GM19324 (cell line): ENCODE measurements at regions not wholly inside any gene's neighbourhood (a gene's known extent, or its start where the extent isn't known, plus 50 kb on each side); places are given as distances from the start of the nearest gene placed in this dataset.
"Not testable (repeated sequence)": the region's sequence is repeated elsewhere in the genome, so short reads cannot be mapped to it uniquely, and the experiment has no call there.

Experiments
- ATAC-seq: cut with Tn5 transposase; IDR thresholded peaks from one replicate; pipeline ENCODE4 v1.9.1; 2021; ENCODE audit warnings: mild to moderate bottlenecking, moderate library complexity; ENCODE audit not compliant: unreplicated experiment, low FRiP score

DNA sequence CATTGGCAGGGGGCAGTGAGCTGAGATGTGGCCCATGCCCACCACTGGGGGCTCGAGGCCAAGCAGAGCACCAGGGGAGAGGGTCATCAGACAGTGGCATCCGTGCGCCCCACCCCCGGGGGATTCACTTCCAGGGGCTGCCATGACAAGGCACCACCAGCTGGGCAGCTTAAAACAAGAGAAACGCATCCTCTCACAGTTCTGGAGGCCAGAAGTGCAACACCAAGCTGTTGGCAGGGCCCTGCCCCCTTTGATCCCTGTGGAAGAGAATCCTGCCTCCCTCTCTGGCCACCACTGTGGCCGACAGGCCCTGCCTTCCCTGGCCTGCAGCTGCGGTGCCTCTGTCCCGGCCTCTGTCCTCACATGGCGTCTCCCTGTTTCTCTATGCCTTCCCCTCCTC lies 187.7 kb upstream of the ID2 start:
- ATAC-seq: no peak

DNA sequence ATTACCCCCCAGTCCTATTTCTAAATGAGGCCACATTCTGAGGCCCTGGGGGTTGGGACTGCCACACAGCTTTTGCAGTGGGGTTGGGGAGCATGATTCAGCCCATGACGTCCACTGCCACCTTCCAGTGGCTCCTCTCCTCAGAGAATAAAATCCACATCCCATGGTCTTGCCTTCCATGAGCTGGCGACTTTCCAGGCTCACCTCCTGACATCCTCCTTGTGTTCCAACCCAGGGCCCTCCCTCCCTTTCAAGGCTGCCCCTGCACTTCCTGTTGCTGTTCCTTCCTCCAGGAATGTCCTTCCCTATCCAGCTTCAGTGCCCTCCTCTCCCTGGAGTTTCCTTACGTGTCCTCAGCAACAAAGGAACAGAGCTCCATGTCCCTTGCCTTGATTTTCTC lies 187.3 kb upstream of the ID2 start:
- ATAC-seq: no peak

DNA sequence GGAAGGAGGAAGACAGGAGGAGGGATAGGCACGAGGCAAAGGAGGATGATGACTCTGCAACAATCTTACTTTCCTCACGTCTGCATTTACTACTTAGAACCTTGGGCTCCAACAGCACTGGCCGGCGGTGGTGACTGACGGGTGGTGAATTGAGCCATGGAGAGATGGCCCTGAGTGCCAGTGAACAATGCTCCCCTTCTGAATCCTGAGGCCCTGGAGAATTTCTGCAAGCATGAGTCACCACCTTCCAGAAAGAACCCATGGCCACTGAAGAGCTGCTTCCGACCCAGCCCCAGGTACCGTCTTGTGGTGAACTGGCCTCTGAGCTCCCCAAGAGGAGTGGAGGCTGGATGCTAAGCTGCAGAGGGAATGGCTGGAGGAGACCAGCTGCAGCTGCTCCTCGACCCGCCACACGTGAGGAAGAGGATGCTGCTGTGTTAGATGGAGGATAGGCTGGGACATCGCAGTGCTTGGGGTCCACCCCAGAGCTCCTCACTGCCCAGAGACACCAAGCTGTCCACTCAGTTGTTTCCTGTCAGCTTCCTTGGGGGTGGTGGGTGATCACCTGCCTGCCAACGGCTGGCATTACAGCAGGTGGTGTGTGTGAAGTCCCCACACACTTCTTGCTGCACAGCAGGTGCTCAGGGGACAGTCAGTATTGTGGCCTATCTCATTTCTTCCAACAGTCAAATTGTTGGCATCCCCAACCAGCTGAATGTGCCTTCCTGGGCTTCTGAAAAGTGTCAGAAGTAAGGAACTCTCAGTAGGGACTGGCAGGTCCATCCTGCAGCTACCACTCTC lies 186.5 kb upstream of the ID2 start:
- no peak for ATAC-seq

DNA sequence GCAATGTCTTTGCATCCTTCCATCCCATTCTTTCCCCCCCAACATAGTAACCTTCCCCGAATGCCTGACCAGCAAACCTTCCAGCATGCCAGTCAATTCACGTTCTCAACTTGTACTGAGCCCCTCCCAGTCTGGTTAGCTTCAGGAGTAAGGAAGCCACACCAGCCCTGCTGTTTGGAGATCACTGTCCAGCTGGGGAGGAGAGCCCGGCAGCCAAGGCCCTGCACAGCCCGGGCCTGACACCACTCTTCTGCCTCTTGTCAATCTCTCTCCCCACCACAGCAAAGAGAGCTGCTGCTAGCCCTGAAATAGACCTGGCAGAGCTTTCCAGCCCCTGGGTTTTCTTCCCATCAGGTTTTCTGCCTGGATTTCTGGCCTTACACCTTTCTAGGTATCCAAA lies 185.8 kb upstream of the ID2 start:
- ATAC-seq: no peak

DNA sequence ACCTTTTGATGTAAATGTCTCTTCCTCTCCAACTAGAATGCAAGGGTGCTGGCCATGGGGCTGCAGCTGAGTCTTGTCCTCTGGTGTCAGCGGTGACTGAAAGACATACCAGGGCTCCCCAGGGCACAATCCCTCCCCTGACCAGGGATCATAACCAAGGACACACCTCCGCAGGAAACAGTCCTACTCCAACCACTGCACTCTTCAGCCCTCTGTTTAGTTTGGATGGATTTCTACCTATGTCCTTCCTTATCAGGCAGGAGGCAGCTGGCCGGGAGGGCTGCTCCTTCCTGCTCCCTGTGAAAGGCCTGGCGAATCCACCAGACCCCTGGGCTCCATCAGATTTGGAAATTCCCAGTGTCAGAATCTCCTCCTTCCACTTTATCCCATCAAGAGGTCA lies 185.2 kb upstream of the ID2 start:
- ATAC-seq: no peak

DNA sequence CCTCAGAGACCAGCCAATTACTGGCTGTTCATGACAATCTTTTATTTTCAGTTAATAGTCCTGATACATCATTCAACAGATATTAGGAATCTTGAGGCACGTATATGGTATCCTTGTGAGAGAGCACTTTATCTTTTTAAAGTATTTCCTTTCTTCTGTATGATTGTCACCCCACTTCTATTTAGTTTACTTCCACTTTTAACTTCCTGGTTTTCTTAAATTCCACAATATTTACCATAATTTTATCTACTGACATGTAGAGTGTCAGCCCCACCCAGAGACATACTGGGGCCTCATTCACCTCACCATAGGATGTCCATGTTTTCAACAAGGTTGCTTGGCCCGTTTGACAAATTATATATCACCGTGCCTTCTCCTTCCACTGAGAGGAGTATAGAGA lies 182.9 kb upstream of the ID2 start:
- ATAC-seq: no peak

DNA sequence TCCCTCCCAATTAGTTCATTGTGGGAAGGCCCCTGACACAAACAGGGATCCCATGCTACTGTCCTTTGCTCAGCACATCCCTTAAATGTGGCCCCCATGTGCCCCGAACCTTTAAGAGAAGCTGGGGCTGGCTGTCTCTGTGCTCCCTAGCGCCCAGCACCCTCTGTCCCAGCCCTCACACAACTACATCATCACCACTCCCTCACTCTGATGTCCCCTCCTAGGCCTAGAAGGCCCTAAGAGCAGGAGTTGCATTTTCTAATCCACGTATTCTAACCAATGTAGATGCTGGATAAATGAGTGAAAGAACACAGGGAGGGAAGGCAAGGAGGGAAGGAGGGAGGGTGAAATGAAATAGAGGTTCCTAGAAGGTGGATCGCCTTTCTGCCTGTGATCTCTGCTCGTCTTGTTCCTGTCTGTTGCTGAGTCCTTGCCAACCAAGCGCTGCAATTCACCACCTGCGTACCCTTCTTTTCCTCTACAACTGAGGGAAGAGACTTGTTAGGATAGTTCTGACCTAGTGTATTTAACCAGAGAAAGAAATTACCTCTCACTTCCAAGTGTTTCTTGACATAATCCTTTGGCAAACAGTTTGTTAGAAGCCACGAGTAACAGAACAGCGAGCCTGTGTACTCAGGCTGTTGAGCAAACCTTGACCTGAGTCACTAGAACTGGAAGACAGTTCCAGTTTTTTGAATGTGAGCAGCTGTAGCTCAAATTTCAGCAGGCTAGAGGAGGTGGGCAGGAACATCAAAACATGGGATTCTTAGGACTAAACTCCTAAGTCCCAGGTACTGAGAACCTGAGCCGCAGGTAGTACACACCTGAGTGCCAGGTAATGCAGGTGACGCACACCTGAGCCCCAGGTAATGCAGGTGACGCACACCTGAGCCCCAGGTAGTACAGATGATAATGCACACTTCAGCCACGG lies 181.5 kb upstream of the ID2 start:
- ATAC-seq: no peak

DNA sequence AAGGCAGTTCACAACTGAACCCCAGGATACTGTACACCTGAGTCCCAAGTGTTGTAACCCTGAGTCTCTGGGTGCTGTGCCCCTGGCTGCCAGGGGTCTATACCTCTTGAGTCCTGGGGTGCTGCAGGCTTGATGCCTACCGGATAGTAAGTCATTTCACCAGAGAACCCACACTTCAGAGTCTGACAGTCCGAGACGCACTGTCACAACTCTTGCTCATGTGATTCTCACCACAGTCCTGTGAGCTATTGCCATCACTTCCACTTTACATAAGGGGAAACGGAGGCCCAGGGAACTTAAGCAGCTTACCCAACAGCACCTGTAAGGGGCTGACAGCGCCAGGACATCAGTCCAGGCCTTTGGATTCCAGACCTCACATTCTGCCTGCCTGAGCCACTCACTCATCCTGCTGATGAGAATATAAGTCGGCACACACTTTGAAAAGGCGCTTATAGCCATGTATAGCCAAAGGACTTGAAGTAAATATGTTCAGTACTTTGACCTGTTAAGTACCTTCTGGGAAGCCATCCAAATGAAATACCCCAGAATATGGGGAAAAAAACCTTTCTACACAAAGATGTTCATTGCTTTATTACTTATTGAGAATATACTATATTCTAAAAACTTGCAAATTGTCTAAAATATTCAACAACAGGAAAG lies 180.7 kb upstream of the ID2 start:
- ATAC-seq: no peak

DNA sequence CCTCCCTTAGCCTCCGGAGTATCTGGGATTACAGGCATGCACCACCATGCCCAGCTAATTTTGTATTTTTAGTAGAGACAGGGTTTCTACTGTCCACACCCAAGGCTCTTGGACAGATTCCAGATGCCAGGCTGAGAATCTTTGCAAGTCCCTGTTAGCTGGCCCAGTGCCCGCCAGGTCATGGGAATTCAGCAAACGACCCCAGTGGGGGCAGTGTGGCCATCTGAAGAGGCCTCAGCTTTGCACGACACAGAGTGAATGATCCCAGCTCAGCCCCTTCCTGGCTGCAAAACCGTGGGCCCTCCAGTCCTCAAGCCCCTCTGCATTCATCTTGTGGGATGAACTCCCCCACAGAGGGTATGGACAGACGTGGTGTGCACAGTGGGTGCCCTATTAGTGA lies 179.5 kb upstream of the ID2 start:
- ATAC-seq: no peak

DNA sequence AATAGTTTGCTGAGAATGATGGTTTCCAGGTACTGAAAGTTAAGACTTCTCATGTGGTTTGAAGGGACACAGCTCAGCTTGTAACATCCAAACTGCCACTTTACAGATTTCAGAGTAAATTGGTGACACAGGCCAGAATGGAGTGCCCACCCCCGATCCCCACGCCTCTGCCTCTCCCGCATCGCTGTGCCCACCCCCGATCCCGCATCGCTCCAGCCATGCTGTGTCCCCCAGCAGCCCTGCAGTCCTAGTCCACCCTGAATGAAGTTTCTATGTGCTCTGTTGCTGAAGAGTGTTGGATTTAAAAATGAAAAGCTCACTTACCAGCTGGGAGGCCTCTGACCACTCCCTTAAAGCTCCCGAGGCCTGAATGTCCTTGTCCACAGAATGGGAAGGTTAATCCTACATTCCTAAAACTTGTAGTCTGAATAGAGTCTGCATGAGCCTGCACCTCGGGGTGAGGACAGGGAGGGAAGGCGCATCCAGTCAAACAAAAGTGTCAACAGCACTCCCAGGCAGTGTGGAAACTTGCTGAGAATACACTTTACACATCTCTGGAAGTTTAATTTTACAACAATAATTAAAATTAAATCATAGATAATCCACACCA lies 176.4 kb upstream of the ID2 start:
- no peak for ATAC-seq

DNA sequence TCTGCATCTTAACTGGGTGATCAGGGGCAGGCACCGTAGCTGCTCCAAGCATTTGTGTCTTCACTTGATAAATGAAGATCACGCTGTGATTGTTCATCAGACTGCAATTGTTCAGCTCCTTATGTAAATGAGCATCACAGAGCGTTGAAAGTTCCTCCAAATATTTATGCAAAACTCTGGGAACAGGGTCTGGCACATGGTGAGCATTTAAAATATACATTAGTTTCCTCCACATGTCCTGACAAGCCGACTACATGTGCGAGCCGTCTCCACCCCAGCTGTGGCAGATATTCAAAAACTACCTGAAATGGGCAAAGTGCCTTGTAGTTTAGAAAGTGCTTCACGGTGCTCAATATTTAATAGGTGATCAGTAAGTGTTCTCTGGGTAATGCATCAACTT lies 175.1 kb upstream of the ID2 start:
- no peak for ATAC-seq

DNA sequence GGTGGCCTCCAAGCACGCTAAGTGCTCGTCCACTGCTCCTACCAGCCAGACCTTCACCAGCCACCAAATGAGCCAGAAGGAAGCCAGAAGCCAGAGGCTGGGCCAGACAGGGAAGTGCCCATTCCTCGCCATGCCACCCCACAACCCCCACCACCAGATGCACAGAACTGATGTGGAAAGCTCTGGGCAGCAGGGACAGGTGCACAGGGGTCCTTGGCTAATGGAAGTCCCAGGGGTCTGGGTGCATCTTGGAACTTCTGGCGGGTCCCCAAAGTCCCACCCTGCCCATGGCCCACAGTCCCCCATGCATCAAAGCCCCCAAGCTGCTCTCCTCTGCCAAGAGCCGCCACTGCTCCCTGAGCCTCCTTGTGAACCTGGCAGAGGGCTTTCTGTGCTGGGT lies 173.1 kb upstream of the ID2 start:
- ATAC-seq: no peak

DNA sequence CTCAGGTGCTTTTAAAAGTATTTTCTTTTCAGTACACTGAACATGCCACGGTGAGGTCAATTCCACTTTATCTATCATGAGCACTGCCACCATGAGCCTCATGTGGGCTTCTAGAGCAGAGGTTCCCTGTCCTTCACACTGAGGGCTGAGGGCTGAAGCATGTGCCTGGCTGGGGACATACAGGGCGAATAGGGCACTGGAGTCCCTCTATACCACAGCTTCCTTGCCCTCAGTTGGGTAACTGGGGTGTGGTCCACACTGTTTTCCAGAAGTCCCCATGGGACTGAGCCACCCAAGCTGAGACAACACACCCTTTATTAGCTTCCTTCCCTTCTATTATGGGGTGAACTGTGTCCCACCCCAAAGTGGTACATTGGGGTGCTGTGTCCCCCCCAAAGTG lies 172.2 kb upstream of the ID2 start:
- ATAC-seq: no peak

DNA sequence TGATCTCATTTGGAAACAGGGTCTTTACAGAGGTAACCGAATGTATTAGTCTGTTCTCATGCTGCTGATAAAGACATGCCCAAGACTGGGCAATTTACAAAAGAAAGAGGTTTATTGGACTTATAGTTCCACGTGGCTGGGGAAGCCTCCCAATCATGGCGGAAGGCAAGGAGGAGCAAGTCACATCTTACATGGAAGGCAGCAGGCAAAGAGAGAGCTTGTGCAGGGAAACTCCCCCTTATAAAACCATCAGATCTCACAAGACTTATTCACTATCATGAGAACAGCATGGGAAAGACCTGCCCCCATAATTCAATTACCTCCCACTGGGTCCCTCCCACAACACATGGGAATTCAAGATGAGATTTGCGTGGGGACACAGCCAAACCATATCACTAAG lies 171.8 kb upstream of the ID2 start:
- not testable (repeated sequence) for ATAC-seq

DNA sequence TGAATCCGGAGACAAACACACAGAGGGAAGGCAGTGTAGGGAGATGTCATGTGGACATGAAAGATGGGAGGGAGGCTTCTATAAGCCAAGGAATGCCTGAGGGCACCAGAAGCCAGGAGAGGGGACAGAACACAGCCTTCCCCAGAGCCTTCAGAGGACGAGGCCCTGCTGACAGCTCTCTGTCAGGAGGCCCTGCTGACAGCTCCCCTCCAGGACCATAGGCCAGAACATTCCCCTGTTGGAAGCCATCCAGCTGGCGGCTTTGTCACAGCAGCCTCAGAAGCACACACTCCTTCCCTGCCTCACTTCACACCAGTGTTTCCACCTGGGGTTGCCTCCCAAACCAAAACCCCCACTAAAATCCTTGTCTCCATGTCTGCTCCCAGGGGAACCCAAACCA lies 171.3 kb upstream of the ID2 start:
- ATAC-seq: no peak

DNA sequence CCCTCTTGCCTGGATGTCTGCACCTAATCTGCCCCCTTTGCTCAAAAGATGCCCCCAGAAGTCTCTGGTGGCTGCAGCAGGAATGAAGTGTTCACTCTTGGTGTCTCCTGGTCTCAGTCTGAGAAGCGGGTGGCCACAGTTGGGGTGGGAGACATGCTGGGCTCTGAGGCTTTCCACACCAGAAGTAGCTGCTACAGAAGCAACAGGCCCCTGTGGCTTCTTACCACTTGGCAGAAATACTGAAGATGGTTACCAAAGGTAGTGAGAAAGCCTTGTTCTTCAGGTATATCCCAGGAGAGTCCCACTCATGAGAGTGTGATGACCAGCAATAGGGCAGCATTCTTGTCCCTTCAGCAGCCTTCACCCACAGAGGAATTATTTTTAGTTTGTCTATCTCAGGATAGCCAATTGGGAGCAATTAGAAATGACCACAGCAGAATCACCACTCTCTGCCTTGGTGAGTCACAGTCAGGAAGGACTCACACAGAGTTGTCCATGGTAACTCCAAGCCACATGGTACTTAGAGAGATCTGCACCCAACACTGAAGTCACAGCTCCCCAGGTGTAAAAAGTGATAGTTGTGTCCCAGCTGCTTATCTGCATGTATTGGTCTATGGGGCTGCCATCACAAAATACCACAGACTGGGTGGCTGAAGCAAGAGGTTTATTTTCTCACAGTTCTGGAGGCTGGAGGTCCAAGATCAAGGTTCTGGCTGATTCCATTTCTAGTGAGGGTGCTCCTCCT lies 169.8 kb upstream of the ID2 start:
- no peak for ATAC-seq

DNA sequence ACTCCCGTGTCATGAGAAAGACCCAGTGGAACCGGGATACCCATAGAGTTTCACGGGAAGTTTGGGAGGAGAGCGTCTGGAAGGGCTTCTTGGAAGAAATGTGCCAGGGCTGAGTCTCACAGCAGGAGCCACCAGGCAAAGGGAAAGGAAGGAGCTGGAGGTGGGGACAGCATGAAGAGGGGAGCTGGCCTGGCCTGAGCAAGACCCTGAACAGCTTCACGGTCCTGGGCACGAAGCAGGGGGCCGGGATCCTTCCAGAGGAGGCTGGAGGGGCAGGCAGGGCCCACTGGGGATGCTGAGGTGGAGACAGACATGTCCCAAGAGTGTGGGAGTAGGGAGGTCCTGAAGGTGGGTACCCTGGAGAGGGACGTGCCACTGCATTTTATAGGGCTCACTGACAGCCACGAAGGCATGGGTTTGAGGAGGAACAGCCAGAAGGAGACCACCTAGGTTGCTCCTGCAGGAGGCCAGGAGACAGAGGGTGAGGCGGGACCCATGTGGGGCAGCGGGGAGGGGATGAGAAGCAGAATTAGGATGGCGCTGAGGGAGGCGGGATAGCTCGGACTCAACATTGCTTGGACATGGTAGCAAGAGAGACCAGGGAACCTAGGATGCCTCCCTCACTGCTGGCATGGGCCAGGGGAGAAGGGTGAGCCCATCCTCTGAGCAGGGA lies 168.1 kb upstream of the ID2 start:
- ATAC-seq: no peak

DNA sequence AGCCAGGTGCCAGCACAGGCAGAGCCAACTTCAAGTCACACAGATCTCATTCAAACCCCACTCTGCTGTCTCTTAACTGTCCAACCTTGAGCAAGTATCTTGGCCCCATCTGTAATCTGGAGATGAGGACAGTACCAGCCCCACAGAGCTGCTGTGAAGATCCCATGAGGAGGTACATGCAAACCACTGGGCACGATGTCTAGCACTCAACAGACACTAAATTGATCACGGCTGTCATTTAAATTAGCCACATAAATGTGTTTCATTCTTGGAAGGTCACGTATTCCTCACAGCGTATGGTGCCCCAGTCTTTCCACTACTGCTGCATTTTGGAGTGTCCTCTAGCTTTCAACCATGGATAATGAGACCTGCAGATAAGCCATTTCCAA lies 167.6 kb upstream of the ID2 start:
- ATAC-seq: no peak
